A673 (cell line): ENCODE measurements at regions not wholly inside any gene's neighbourhood (a gene's known extent, or its start where the extent isn't known, plus 50 kb on each side); places are given as distances from the start of the nearest gene placed in this dataset.

Experiments used
- EZH2 ChIP-seq: fragments of 200-600 bp; sonication (generic); IDR thresholded peaks from 2 replicates; pipeline ENCODE4 v1.6.1; 2017; ENCODE audit warnings: borderline replicate concordance, low read depth, mild to moderate bottlenecking, mixed read lengths, antibody characterized with exemption, low read length; ENCODE audit not compliant: poor library complexity, severe bottlenecking
- TF ChIP-seq, protein P1 (sequence below): fragments of 300-800, 200-600 bp; sonication (generic); conservative IDR thresholded peaks from 2 replicates; pipeline ENCODE4 v1.5.1; 2017; ENCODE audit warnings: low read depth, mild to moderate bottlenecking, antibody characterized with exemption, low read length, moderate library complexity, mixed read lengths

DNA sequence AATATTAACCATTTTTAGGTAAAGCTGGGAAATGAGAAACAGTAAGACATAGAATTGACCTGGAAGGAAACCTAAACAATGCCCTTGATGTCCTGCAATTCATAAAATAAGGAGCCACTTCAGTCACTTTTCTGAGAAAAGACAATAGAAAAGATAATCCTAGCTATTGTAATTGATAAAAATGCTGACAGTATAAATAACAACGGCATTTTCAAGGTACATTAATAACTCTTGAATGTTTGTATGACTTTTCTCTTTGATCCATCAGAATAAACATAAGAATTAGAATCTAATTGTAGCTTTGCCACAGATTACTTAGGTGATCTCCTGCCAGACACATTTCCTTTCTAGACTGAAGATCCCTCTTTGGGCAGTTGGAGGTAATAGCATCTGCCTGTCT is 719.5 kb downstream of the SLC4A3 start:
- TF ChIP-seq, protein P1, sequence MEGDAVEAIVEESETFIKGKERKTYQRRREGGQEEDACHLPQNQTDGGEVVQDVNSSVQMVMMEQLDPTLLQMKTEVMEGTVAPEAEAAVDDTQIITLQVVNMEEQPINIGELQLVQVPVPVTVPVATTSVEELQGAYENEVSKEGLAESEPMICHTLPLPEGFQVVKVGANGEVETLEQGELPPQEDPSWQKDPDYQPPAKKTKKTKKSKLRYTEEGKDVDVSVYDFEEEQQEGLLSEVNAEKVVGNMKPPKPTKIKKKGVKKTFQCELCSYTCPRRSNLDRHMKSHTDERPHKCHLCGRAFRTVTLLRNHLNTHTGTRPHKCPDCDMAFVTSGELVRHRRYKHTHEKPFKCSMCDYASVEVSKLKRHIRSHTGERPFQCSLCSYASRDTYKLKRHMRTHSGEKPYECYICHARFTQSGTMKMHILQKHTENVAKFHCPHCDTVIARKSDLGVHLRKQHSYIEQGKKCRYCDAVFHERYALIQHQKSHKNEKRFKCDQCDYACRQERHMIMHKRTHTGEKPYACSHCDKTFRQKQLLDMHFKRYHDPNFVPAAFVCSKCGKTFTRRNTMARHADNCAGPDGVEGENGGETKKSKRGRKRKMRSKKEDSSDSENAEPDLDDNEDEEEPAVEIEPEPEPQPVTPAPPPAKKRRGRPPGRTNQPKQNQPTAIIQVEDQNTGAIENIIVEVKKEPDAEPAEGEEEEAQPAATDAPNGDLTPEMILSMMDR, result no peak
- TF ChIP-seq EZH2, result no peak
